ENCODE measurements at regions not wholly inside any gene's neighbourhood (a gene's known extent, or its start where the extent isn't known, plus 50 kb on each side); places are given as distances from the start of the nearest gene placed in this dataset.
"Not testable (repeated sequence)": the region's sequence is repeated elsewhere in the genome, so short reads cannot be mapped to it uniquely, and the experiment has no call there.

DNA sequence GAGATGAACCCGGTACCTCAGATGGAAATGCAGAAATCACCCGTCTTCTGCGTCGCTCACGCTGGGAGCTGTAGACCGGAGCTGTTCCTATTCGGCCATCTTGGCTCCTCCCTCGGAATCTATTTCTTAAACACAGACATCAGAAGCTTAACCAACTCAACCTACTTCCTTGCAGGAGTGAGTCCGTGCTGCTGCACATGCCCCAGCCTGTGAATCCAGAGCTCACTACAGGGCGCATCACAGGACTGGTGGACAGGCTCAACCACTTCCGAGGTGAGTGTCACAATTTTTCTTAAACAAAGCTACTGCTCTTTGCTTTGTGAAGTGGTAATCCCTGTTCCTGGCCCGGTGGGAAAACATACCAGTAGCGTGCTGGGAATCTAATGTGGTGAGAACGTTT lies 353.4 kb downstream of the SRGAP2C start:
- TF ChIP-seq, protein P1, sequence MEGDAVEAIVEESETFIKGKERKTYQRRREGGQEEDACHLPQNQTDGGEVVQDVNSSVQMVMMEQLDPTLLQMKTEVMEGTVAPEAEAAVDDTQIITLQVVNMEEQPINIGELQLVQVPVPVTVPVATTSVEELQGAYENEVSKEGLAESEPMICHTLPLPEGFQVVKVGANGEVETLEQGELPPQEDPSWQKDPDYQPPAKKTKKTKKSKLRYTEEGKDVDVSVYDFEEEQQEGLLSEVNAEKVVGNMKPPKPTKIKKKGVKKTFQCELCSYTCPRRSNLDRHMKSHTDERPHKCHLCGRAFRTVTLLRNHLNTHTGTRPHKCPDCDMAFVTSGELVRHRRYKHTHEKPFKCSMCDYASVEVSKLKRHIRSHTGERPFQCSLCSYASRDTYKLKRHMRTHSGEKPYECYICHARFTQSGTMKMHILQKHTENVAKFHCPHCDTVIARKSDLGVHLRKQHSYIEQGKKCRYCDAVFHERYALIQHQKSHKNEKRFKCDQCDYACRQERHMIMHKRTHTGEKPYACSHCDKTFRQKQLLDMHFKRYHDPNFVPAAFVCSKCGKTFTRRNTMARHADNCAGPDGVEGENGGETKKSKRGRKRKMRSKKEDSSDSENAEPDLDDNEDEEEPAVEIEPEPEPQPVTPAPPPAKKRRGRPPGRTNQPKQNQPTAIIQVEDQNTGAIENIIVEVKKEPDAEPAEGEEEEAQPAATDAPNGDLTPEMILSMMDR (IDR thresholded peaks at IDR 0.05 in 4 of 5, conservative IDR thresholded peaks at IDR 0.05 in 1 of 5): not testable (repeated sequence)
- not testable (repeated sequence) for TF ChIP-seq POLR2A (IDR thresholded peaks at IDR 0.05)
